Adrenal gland (tissue), 9 donors: ENCODE measurements at regions not wholly inside any gene's neighbourhood (a gene's known extent, or its start where the extent isn't known, plus 50 kb on each side); places are given as distances from the start of the nearest gene placed in this dataset.

ENCODE experiments used
- DNase-seq, 7 donors: peaks; one replicate each; pipeline ENCODE4 v3.0.0-alpha.2; 2019 to 2020
- H3K27ac ChIP-seq, 5 donors: fragments of 200-600 bp; sonication (generic) in 4 of 5; 1 replicate in 3 of 5; 2 replicates in 2 of 5; pipeline versions ENCODE4 v1.5.1 to v1.8.0; 2016 to 2020; ENCODE audit warnings: mild to moderate bottlenecking in 1 of 5
- H3K27me3 ChIP-seq: fragments of 200-600 bp; 2 replicates; pipeline ENCODE4 v1.8.0; 2021
- H3K36me3 ChIP-seq, 2 donors: fragments of 200-600 bp; replicated peaks in 1 of 2; 1 replicate in 1 of 2; 2 replicates in 1 of 2; pipeline versions ENCODE4 v1.5.1 to v1.8.0; 2018 to 2022
- H3K4me1 ChIP-seq, 2 donors: fragments of 200-600 bp; replicated peaks in 1 of 2; 1 replicate in 1 of 2; 2 replicates in 1 of 2; pipeline versions ENCODE4 v1.5.1 to v1.8.0; 2018 to 2021
- H3K4me3 ChIP-seq, 4 donors: fragments of 200-600 bp; sonication (generic) in 3 of 4; one replicate each; pipeline ENCODE4 v1.5.1; 2016 to 2018
- H3K9me3 ChIP-seq, 3 donors: fragments of 200-600 bp; sonication (generic) in 1 of 3; replicated peaks in 1 of 3; 1 replicate in 2 of 3; 2 replicates in 1 of 3; pipeline versions ENCODE4 v1.5.1 to v1.8.0; 2016 to 2021
- POLR2A ChIP-seq, 2 donors: fragments of 450-650 bp; IDR thresholded peaks; one replicate each; pipeline ENCODE4 v1.6.1; 2017; ENCODE audit warnings: antibody characterized with exemption in 2 of 2, mild to moderate bottlenecking in 2 of 2, moderate library complexity in 1 of 2
- WGBS, 4 donors: extraction: QIAGEN DNeasy Blood & Tissue Kit in 2 of 4; methylation state at CpG; one replicate each; pipeline versions ENCODE4 v1.1.5 to v1.1.7; 2013 to 2017; 5-methylcytosine and 5-hydroxymethylcytosine counted together
- intact Hi-C, 2 donors: fragments of 100-400 bp; cut with DNase I; formaldehyde crosslinking; loops; one replicate each; pipeline versions ENCODE4 v1.14.1 to v1.15.0; 2022 to 2023
- TF ChIP-seq, protein P1 (sequence below), 6 experiments: fragments of 450-650 bp in 4 of 6; fragments of 200-600 bp in 2 of 6; sonication (generic) in 1 of 6; IDR thresholded peaks; 1 replicate in 5 of 6; 2 replicates in 1 of 6; pipeline versions ENCODE4 v1.5.1 to v1.8.0; 2016 to 2021; ENCODE audit warnings: antibody characterized with exemption in 6 of 6, mild to moderate bottlenecking in 2 of 6, moderate library complexity in 1 of 6
- donor health status: healthy with polysubstance abuse.
- donor health status: Bipolar disorder and iron deficiency.
- donor health status: DM: yes; HTN: yes; CAD: no.
- donor health status: DM: no; HTN: no; CAD: no.
- donor health status: DM: no; HTN: no; CAD: no.

GRCh38 chr14:40909906-40910305 lies 696.8 kb upstream of the LRFN5 start:
- DNase-seq: no peak
- Histone ChIP-seq H3K9me3 (no peaks in the 10 kb centered on the region), H3K4me3 (no peak overlapping the region), H3K4me1 (no peaks in the 10 kb centered on the region), H3K27me3 (no peaks in the 10 kb centered on the region), H3K36me3 (no peaks in the 10 kb centered on the region), H3K27ac (no peak overlapping the region)
- intact Hi-C loops: no loop called here
- TF ChIP-seq, protein P1, sequence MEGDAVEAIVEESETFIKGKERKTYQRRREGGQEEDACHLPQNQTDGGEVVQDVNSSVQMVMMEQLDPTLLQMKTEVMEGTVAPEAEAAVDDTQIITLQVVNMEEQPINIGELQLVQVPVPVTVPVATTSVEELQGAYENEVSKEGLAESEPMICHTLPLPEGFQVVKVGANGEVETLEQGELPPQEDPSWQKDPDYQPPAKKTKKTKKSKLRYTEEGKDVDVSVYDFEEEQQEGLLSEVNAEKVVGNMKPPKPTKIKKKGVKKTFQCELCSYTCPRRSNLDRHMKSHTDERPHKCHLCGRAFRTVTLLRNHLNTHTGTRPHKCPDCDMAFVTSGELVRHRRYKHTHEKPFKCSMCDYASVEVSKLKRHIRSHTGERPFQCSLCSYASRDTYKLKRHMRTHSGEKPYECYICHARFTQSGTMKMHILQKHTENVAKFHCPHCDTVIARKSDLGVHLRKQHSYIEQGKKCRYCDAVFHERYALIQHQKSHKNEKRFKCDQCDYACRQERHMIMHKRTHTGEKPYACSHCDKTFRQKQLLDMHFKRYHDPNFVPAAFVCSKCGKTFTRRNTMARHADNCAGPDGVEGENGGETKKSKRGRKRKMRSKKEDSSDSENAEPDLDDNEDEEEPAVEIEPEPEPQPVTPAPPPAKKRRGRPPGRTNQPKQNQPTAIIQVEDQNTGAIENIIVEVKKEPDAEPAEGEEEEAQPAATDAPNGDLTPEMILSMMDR (IDR thresholded peaks at IDR 0.05): no peak
- no peak for TF ChIP-seq POLR2A (IDR thresholded peaks at IDR 0.05)
- 13 to 37% (median 17%) methylated on average over 2 of the region's 2 CpGs for WGBS, 4 donors

GRCh38 chr14:40903709-40904108 lies 703.0 kb upstream of the LRFN5 start:
- TF ChIP-seq POLR2A (IDR thresholded peaks at IDR 0.05): no peak
- TF ChIP-seq, protein P1 (IDR thresholded peaks at IDR 0.05): no peak
- no peaks in the 10 kb centered on the region for H3K4me1 ChIP-seq
- intact Hi-C loops: no loop called here
- H3K9me3 ChIP-seq: no peaks in the 10 kb centered on the region
- no peak overlapping the region for H3K27ac ChIP-seq
- no peak for DNase-seq
- H3K4me3 ChIP-seq: no peak overlapping the region
- no peaks in the 10 kb centered on the region for H3K36me3 ChIP-seq
- H3K27me3 ChIP-seq: no peaks in the 10 kb centered on the region

DNA sequence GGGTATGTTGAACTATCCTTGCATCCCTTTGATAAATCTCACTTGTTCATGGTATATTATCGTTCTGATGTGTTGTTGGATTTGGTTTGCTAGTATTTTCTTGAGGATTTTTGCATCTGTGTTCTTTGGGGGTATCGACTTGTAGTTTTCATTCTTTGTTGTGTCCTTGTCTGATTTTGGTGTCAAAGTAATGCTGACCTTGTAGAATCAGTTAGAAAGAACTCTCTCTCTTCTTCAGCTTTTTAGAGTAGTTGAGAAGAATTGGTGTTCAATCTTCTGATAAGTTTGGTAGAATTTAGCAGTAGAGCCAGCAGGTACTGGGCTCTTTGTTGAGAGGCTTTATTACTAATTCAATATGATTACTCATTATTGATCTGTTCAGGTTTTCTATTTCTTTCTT lies 707.2 kb upstream of the LRFN5 start:
- no peaks in the 10 kb centered on the region for H3K27me3 ChIP-seq
- H3K27ac ChIP-seq: no peak overlapping the region
- TF ChIP-seq, protein P1 (IDR thresholded peaks at IDR 0.05): no peak
- no peak for TF ChIP-seq POLR2A (IDR thresholded peaks at IDR 0.05)
- intact Hi-C loops: no loop called here
- no peak for DNase-seq
- WGBS, 4 donors: 37 to 62% (median 55%) methylated on average over 2 of the region's 2 CpGs
- no peaks in the 10 kb centered on the region for H3K36me3 ChIP-seq
- no peaks in the 10 kb centered on the region for H3K4me1 ChIP-seq
- H3K9me3 ChIP-seq: no peaks in the 10 kb centered on the region
- no peak overlapping the region for H3K4me3 ChIP-seq

GRCh38 chr14:40894846-40895245 lies 711.8 kb upstream of the LRFN5 start:
- H3K4me1 ChIP-seq: no peaks in the 10 kb centered on the region
- WGBS, 4 donors: 83 to 94% (median 86%) methylated on average over 2 of the region's 2 CpGs
- DNase-seq: no peak
- TF ChIP-seq, protein P1 (IDR thresholded peaks at IDR 0.05): no peak
- TF ChIP-seq POLR2A (IDR thresholded peaks at IDR 0.05): no peak
- H3K36me3 ChIP-seq: no peaks in the 10 kb centered on the region
- intact Hi-C loops: no loop called here
- H3K4me3 ChIP-seq: no peak overlapping the region
- no peaks in the 10 kb centered on the region for H3K27me3 ChIP-seq
- H3K9me3 ChIP-seq: no peaks in the 10 kb centered on the region
- H3K27ac ChIP-seq: no peak overlapping the region
